Endothelial cell of umbilical vein (primary cell): ENCODE measurements at regions not wholly inside any gene's neighbourhood (a gene's known extent, or its start where the extent isn't known, plus 50 kb on each side); places are given as distances from the start of the nearest gene placed in this dataset.

ENCODE experiments used
- BruUV-seq: library from RNA; stranded (reverse); fragments of 400-500 nt; replicated peaks from 2 replicates; lab custom pipeline; 2021; lab: Mats Ljungman, UMichigan
- CTCF ChIA-PET: fragments of 300-600, 350-600 bp; sonication (Branson Sonifier 250); formaldehyde crosslinking; loops from one replicate; lab custom pipeline; 2021; ENCODE audit warnings: antibody characterized with exemption, inconsistent platforms; lab: Charles Lee
- POLR2A ChIA-PET: fragments of 300-600, 350-600 bp; sonication (Branson Sonifier 250); formaldehyde crosslinking; loops from one replicate; lab custom pipeline; 2021; ENCODE audit warnings: antibody characterized with exemption, inconsistent platforms; lab: Charles Lee
- DNase-seq: peaks from one replicate; pipeline ENCODE4 v3.0.0-alpha.2; 2011; ENCODE audit warnings: low read depth, low spot score
- FAIRE-seq: peaks from 2 replicates; lab custom pipeline; 2011; peaks lifted over from hg19 to GRCh38; lab: Jason Lieb, UNC
- H2AFZ ChIP-seq: 2 replicates; pipeline ENCODE4 v1.6.0; 2012; ENCODE audit warnings: low read depth, low read length, control low read depth, inconsistent platforms
- H3K27ac ChIP-seq: 2 replicates; pipeline ENCODE4 v1.5.1; 2011; ENCODE audit warnings: low read depth, mild to moderate bottlenecking, control low read depth, low read length, moderate library complexity; ENCODE audit not compliant: insufficient read depth
- H3K27me3 ChIP-seq, 2 experiments: 2 replicates each; pipeline versions ENCODE4 v1.6.0 to v1.6.1; 2011; ENCODE audit warnings: low read length in 2 of 2, mixed read lengths in 1 of 2; ENCODE audit not compliant: control insufficient read depth in 2 of 2, insufficient read depth in 2 of 2
- H3K36me3 ChIP-seq, 2 experiments: 2 replicates in 1 of 2; 3 replicates in 1 of 2; pipeline ENCODE4 v1.5.1; 2011; ENCODE audit warnings: low read length in 2 of 2, mild to moderate bottlenecking in 1 of 2, moderate library complexity in 1 of 2; ENCODE audit not compliant: control insufficient read depth in 2 of 2, insufficient read depth in 2 of 2; ENCODE audit errors: extremely low read depth in 1 of 2
- H3K4me1 ChIP-seq: 3 replicates; pipeline ENCODE4 v1.5.1; 2011; ENCODE audit warnings: mild to moderate bottlenecking, low read length; ENCODE audit not compliant: control insufficient read depth, insufficient read depth; ENCODE audit errors: extremely low read depth
- H3K4me2 ChIP-seq: 2 replicates; pipeline ENCODE4 v1.6.1; 2011; ENCODE audit warnings: low read length, control low read depth, mixed read lengths; ENCODE audit not compliant: insufficient read depth
- H3K4me3 ChIP-seq, 3 experiments: fragments of 200-600 bp in 1 of 3; sonication (generic), shearing (Covaris generic) in 1 of 3; replicated peaks in 1 of 3; 2 replicates each; pipeline ENCODE4 v1.5.1; 2011 to 2016; ENCODE audit warnings: control low read depth in 3 of 3, low read length in 3 of 3, mild to moderate bottlenecking in 2 of 3, inconsistent platforms in 1 of 3, low read depth in 1 of 3, moderate library complexity in 1 of 3; ENCODE audit not compliant: insufficient read depth in 1 of 3
- H3K79me2 ChIP-seq: 2 replicates; pipeline ENCODE4 v1.6.0; 2012; ENCODE audit warnings: low read length, inconsistent platforms; ENCODE audit not compliant: control insufficient read depth, insufficient read depth
- H3K9ac ChIP-seq: replicated peaks from 2 replicates; pipeline ENCODE3; 2011; ENCODE audit warnings: low read length, control low read depth; ENCODE audit not compliant: insufficient read depth; ENCODE audit errors: extremely low read depth
- H3K9me1 ChIP-seq: replicated peaks from 3 replicates; pipeline ENCODE4 v1.6.0; 2011; ENCODE audit warnings: mild to moderate bottlenecking, low read length; ENCODE audit not compliant: control insufficient read depth, insufficient read depth; ENCODE audit errors: extremely low read depth
- H3K9me3 ChIP-seq: replicated peaks from 2 replicates; pipeline ENCODE4 v1.5.1; 2012; ENCODE audit warnings: low read length, inconsistent platforms; ENCODE audit not compliant: control insufficient read depth, insufficient read depth
- H4K20me1 ChIP-seq: replicated peaks from 2 replicates; pipeline ENCODE3; 2011; ENCODE audit warnings: mild to moderate bottlenecking, low read length; ENCODE audit not compliant: control insufficient read depth, insufficient read depth; ENCODE audit errors: extremely low read depth
- EZH2 ChIP-seq: IDR thresholded peaks from 2 replicates; pipeline ENCODE4 v1.6.1; 2012; ENCODE audit warnings: borderline replicate concordance, low read depth, mild to moderate bottlenecking, moderate library complexity, low read length, inconsistent platforms; ENCODE audit not compliant: severe bottlenecking
- FOS ChIP-seq: IDR thresholded peaks from 2 replicates; pipeline ENCODE4 v1.6.1; 2011; ENCODE audit warnings: mild to moderate bottlenecking, low read length, moderate library complexity, borderline replicate concordance; ENCODE audit not compliant: insufficient read depth
- GATA2 ChIP-seq: IDR thresholded peaks from 2 replicates; pipeline ENCODE4 v1.7.0; 2011; ENCODE audit warnings: low read depth, mild to moderate bottlenecking, moderate library complexity, mixed read lengths, low read length; ENCODE audit not compliant: insufficient read length, insufficient read depth
- JUN ChIP-seq: IDR thresholded peaks from 2 replicates; pipeline ENCODE4 v1.6.1; 2011; ENCODE audit warnings: borderline replicate concordance, low read depth; ENCODE audit not compliant: insufficient read length, insufficient read depth
- MYC ChIP-seq: IDR thresholded peaks from one replicate; pipeline ENCODE4 v1.6.1; 2011; ENCODE audit warnings: mild to moderate bottlenecking, low read depth, low read length
- POLR2A ChIP-seq: IDR thresholded peaks from 2 replicates; pipeline ENCODE4 v1.6.1; 2012; ENCODE audit warnings: low read depth, mild to moderate bottlenecking, control low read depth, low read length
- POLR2AphosphoS5 ChIP-seq: IDR thresholded peaks from 2 replicates; pipeline ENCODE4 v1.6.1; 2012; ENCODE audit warnings: low read depth, mild to moderate bottlenecking, control low read depth, low read length, moderate library complexity; ENCODE audit not compliant: insufficient read depth
- dilution Hi-C: fragments of 300-500 bp; cut with MboI; formaldehyde crosslinking; loops from one replicate; pipeline ENCODE4 v1.15.0; 2019; ENCODE audit warnings: low sequenced_read_pairs; ENCODE audit not compliant: extremely low pct_ligation_motif_present
- intact Hi-C: fragments of 100-400 bp; cut with micrococcal nuclease; formaldehyde crosslinking; loops from one replicate; pipeline ENCODE4 v1.10.0; 2022
- TF ChIP-seq, protein P1 (sequence below), 2 donors: IDR thresholded peaks; 1 replicate in 1 of 2; 2 replicates in 1 of 2; pipeline ENCODE4 v1.5.1; 2011; ENCODE audit warnings: low read length in 2 of 2, mild to moderate bottlenecking in 2 of 2, moderate library complexity in 2 of 2, control low read depth in 1 of 2, inconsistent platforms in 1 of 2, low read depth in 1 of 2; ENCODE audit not compliant: insufficient read depth in 1 of 2; ENCODE audit errors: extremely low read depth in 1 of 2
- TF ChIP-seq, protein P2 (sequence below): IDR thresholded peaks from 2 replicates; pipeline ENCODE4 v1.6.1; 2011; ENCODE audit not compliant: insufficient read depth, insufficient read length

- H3K27ac ChIP-seq = no peak overlapping the region
- H2AFZ ChIP-seq = no peak overlapping the region
- H3K27me3 ChIP-seq = no peaks in the 10 kb centered on the region
- DNase-seq (no peak), FAIRE-seq (no peak)
- H3K4me2 ChIP-seq = no peak overlapping the region
- no peaks in the 10 kb centered on the region for H3K9me1 ChIP-seq
- H3K36me3 ChIP-seq = no peaks in the 10 kb centered on the region
- CTCF ChIA-PET = no interaction called here
- no peak overlapping the region for H3K4me3 ChIP-seq
- no peaks in the 10 kb centered on the region for H3K4me1 ChIP-seq
- dilution Hi-C loops (no loop called here), intact Hi-C loops (no loop called here)
- no peaks in the 10 kb centered on the region for H3K79me2 ChIP-seq
- no peak overlapping the region for H3K9ac ChIP-seq
- no peaks in the 10 kb centered on the region for H4K20me1 ChIP-seq
- TF ChIP-seq JUN = no peak
- TF ChIP-seq GATA2 = no peak
- TF ChIP-seq, protein P1, sequence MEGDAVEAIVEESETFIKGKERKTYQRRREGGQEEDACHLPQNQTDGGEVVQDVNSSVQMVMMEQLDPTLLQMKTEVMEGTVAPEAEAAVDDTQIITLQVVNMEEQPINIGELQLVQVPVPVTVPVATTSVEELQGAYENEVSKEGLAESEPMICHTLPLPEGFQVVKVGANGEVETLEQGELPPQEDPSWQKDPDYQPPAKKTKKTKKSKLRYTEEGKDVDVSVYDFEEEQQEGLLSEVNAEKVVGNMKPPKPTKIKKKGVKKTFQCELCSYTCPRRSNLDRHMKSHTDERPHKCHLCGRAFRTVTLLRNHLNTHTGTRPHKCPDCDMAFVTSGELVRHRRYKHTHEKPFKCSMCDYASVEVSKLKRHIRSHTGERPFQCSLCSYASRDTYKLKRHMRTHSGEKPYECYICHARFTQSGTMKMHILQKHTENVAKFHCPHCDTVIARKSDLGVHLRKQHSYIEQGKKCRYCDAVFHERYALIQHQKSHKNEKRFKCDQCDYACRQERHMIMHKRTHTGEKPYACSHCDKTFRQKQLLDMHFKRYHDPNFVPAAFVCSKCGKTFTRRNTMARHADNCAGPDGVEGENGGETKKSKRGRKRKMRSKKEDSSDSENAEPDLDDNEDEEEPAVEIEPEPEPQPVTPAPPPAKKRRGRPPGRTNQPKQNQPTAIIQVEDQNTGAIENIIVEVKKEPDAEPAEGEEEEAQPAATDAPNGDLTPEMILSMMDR (IDR thresholded peaks at IDR 0.05; ENCODE audit: extremely low read depth in 1 of 2, insufficient read depth in 1 of 2, low read depth in 1 of 2, low read length in 2 of 2) = no peak
- TF ChIP-seq, protein P2, sequence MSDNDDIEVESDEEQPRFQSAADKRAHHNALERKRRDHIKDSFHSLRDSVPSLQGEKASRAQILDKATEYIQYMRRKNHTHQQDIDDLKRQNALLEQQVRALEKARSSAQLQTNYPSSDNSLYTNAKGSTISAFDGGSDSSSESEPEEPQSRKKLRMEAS = no peak
- no peak for TF ChIP-seq POLR2A
- TF ChIP-seq EZH2 = no peak
- no peak for TF ChIP-seq FOS
- no peak for TF ChIP-seq MYC
- TF ChIP-seq POLR2AphosphoS5 = no peak
- POLR2A ChIA-PET = no interaction called here
- H3K9me3 ChIP-seq = no peaks in the 10 kb centered on the region
- no TSS peak for BruUV-seq
Observed at GRCh38 chr1:214717351-214717750, 114.4 kb downstream of the CENPF start.
